Mucosa of rectum (tissue), 2 donors: ENCODE measurements at regions not wholly inside any gene's neighbourhood (a gene's known extent, or its start where the extent isn't known, plus 50 kb on each side); places are given as distances from the start of the nearest gene placed in this dataset.

ENCODE experiments used
- H3K27ac ChIP-seq, 2 donors: one replicate each; pipeline ENCODE4 v1.7.0; 2013; ENCODE audit warnings: inconsistent platforms in 2 of 2, low read depth in 2 of 2, low read length in 2 of 2
- H3K27me3 ChIP-seq, 2 donors: one replicate each; pipeline ENCODE4 v1.7.0; 2013; ENCODE audit warnings: low read length in 2 of 2; ENCODE audit not compliant: control insufficient read depth in 2 of 2, insufficient read depth in 2 of 2
- H3K36me3 ChIP-seq, 2 donors: one replicate each; pipeline ENCODE4 v1.7.0; 2013; ENCODE audit warnings: low read length in 2 of 2; ENCODE audit not compliant: control insufficient read depth in 2 of 2, insufficient read depth in 2 of 2
- H3K4me1 ChIP-seq, 2 donors: one replicate each; pipeline ENCODE4 v1.7.0; 2013; ENCODE audit warnings: low read length in 2 of 2, mild to moderate bottlenecking in 1 of 2; ENCODE audit not compliant: control insufficient read depth in 2 of 2, insufficient read depth in 2 of 2
- H3K4me3 ChIP-seq, 2 donors: one replicate each; pipeline ENCODE4 v1.7.0; 2013; ENCODE audit warnings: low read length in 2 of 2
- H3K9ac ChIP-seq, 2 donors: one replicate each; pipeline ENCODE4 v1.7.0; 2013; ENCODE audit warnings: low read length in 2 of 2, low read depth in 1 of 2, mild to moderate bottlenecking in 1 of 2
- H3K9me3 ChIP-seq, 2 donors: one replicate each; pipeline ENCODE4 v1.7.0; 2013; ENCODE audit warnings: low read length in 2 of 2; ENCODE audit not compliant: control insufficient read depth in 2 of 2
- donor health status: healthy.
- donor health status: Normal muscosa, but diverticular disease.

DNA sequence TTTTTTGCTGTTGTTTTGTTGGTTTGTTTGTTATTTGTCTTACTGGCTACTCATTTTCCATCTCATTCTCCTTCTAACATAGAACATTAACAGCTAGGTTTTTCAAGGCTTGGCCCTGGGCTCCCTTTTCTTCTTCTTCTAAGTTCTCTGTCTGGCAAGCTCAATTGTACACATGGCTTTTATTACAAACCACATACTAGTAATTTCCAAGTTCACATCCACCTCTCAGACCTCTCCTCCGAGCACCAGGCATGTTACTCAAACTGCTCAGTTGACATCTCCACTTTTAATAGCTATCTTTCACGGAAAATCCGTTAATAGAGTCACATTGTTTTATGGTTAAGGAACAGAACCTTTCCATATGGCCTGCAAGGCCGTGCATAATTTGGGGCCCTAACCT is 736.9 kb upstream of the ADAMTS5 start:
- H3K27ac ChIP-seq, result no peak overlapping the region
- H3K27me3 ChIP-seq, result no peaks in the 10 kb centered on the region

DNA sequence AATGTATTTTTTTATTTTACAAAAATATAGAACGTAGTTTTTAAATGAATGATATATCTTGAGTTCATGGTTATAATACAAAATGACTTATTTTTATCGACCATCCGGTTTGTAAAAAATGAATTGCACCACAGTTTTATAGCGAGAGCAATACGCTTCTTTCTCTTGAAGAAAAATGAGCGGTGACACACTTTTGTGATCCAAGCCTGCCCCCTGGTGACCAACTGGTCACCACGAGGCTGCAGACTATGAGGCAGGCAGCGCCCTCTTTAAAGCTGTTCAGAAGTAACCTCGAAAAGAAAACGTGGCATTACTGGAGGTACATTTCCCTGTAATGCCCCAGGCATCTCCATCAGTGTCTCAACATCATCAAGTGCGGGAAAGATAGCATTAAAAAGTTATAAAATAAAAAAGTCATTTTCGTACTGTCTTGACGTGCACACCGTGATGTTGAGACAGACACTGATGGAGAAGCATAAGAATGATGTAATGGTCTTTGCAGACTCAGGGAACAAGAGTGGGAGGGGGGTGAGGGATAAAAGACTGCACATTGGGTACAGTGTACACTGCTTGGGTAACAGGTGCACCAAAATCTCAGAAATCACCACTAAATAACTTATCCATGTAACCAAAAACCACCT is 734.2 kb upstream of the ADAMTS5 start:
- Histone ChIP-seq H3K4me1 (no peaks in the 10 kb centered on the region), H3K4me3 (no peak overlapping the region), H3K9ac (no peak overlapping the region), H3K27ac (no peak overlapping the region), H3K36me3 (no peaks in the 10 kb centered on the region), H3K27me3 (no peaks in the 10 kb centered on the region), H3K9me3 (no peaks in the 10 kb centered on the region)

More for the DNA sequence above, 736.9 kb upstream of the ADAMTS5 start:
- Histone ChIP-seq H3K4me1 (no peaks in the 10 kb centered on the region), H3K36me3 (no peaks in the 10 kb centered on the region), H3K9ac (no peak overlapping the region), H3K9me3 (no peaks in the 10 kb centered on the region), H3K4me3 (no peak overlapping the region)

DNA sequence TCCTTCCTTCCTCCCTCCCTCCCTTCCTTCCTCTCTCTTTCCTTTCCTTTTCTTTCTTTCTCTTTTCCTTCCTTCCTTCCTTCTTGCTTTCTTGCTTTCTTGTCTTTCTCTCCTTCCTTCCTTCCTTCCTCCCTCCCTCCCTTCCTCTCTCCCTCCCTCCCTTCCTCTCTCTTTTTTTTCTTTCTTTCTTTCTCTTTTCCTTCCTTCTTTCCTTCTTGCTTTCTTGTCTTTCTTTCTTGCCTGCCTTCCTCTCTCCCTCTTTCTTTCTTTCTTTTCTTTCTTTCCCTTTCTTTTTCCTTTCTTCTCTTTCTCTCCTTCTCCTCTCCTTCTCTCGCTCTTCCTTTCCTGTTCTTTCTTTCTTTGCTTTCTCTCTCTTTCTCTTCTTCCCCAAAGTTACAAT is 728.4 kb upstream of the ADAMTS5 start:
- Histone ChIP-seq H3K9me3 (no peaks in the 10 kb centered on the region), H3K27ac (no peak overlapping the region), H3K9ac (no peak overlapping the region), H3K4me1 (no peaks in the 10 kb centered on the region), H3K36me3 (no peaks in the 10 kb centered on the region), H3K27me3 (no peaks in the 10 kb centered on the region), H3K4me3 (no peak overlapping the region)

DNA sequence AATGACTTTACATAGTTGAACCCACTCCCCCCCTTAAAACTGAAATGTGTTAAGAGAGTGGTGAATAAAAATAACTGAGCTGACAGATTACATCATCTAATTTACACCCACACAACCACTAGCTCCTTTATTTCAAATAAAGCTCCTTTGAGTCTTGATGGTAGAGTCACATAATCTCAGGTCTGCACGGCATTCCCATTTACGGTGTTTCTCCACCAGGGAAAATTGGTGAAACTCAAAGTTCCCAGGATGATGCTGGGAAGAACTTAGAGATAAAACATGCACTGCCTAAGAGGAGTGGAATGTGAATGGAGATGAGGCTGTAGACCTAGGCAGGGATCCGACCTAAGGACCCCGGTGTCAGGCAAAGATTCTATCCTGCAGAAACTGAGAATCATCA is 727.8 kb upstream of the ADAMTS5 start:
- no peaks in the 10 kb centered on the region for H3K4me1 ChIP-seq
- H3K27ac ChIP-seq, result no peak overlapping the region
- H3K36me3 ChIP-seq, result no peaks in the 10 kb centered on the region
- no peaks in the 10 kb centered on the region for H3K27me3 ChIP-seq
- no peak overlapping the region for H3K4me3 ChIP-seq
- H3K9ac ChIP-seq, result no peak overlapping the region
- H3K9me3 ChIP-seq, result no peaks in the 10 kb centered on the region

DNA sequence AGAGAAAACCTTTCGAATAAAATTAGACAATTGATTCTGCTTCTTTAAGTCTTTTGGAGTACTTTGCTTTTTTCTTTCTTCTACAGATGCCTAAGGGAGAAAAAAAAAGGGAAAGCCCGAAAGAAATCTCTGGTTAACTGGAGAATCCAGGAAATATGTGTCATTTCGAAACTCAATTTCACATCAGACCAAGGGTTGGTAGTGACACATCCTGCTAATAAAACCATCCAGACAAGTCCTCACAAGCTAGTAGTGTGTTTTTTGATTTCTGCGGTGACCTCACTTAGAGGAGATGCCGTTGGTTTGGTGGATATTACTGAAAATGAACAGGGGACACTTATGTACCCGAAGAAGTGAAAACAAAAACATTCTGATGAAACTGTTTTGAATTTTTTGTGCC is 726.5 kb upstream of the ADAMTS5 start:
- Histone ChIP-seq H3K27me3 (no peaks in the 10 kb centered on the region), H3K4me1 (no peaks in the 10 kb centered on the region)

DNA sequence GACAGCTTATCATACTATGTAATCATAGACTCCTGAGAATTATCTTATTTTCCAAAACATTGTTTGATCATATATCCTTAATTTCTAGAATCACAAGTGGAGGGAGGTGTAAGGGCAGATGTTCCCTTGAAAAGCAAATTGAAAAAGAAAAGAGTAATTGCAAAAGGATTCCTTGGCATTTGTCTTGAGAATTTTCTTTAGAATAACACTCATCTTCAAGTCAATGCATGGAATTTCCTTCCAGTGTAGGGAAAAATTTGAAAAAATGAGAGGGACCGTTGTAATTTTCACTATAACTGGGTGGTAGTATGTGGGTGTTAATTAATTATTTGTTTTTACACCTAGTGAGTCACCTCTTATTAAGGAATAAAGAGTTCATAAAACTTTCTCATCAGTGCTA is 724.6 kb upstream of the ADAMTS5 start:
- Histone ChIP-seq H3K36me3 (no peaks in the 10 kb centered on the region), H3K4me1 (no peaks in the 10 kb centered on the region), H3K27me3 (no peaks in the 10 kb centered on the region), H3K4me3 (no peak overlapping the region), H3K9me3 (no peaks in the 10 kb centered on the region), H3K9ac (no peak overlapping the region), H3K27ac (no peak overlapping the region)

More for the DNA sequence above, 726.5 kb upstream of the ADAMTS5 start:
- Histone ChIP-seq H3K9ac (no peak overlapping the region), H3K4me3 (no peak overlapping the region), H3K36me3 (no peaks in the 10 kb centered on the region), H3K27ac (no peak overlapping the region), H3K9me3 (no peaks in the 10 kb centered on the region)

DNA sequence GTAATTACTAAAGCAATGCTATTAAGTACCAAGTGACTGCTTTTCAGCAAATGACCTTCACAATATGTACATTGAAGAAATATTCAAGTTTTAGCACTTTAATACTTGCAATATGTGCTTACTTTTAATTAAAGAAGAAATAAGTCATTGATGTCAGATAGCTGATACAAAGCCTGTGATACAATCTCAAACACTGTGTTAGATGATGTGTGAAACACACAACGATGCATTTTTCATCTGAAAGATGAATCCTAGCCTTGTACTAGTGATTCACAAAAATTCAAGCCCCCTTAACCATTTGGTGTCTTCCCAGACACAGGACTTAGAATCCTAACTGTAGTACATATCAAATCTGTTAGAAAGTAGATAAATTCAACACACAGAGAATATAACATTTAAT is 724.1 kb upstream of the ADAMTS5 start:
- H3K36me3 ChIP-seq, result no peaks in the 10 kb centered on the region
- H3K27me3 ChIP-seq, result no peaks in the 10 kb centered on the region
- no peaks in the 10 kb centered on the region for H3K9me3 ChIP-seq
- no peak overlapping the region for H3K27ac ChIP-seq
- no peak overlapping the region for H3K4me3 ChIP-seq
- no peaks in the 10 kb centered on the region for H3K4me1 ChIP-seq
- H3K9ac ChIP-seq, result no peak overlapping the region

DNA sequence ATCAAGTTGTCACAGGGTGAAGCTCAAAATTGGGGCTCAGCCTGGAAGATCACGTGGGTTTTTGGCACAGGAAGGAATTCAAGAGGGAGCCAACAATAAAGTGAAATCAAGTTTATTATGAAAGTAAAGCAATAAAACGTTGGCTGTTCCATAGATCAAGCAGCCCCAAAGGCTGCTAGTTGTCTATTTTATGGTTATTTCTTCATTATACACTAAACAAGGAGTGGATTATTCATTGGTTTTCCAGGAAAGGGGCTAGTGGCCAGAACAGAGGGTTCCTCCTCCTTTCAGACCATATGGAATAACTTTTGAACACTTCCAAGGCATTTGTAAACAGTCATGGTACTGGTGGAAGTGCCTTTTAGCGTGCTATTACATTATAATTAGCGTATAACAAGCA is 723.5 kb upstream of the ADAMTS5 start:
- Histone ChIP-seq H3K27me3 (no peaks in the 10 kb centered on the region), H3K9ac (no peak overlapping the region), H3K9me3 (no peaks in the 10 kb centered on the region), H3K4me3 (no peak overlapping the region), H3K4me1 (no peaks in the 10 kb centered on the region), H3K27ac (no peak overlapping the region), H3K36me3 (no peaks in the 10 kb centered on the region)

DNA sequence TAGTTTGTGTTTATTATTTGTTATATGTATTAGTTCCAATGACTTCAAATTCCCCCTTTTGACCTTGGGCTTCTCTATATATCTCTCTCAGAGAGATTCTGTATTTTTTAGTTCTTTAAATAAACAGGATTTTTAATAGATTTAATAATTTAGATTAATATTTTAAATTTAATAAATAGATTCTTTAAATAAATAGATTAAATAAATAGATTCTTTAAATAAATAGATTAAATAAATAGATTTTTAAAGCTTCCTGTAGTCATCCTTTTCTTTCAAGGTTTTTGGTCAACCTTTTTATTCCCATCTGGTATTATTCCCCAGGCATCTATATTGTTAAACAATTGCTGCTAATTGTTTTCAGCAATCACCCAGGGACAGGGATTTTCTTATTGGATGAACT is 721.9 kb upstream of the ADAMTS5 start:
- H3K4me1 ChIP-seq, result no peaks in the 10 kb centered on the region
- H3K27ac ChIP-seq, result no peak overlapping the region
- no peaks in the 10 kb centered on the region for H3K27me3 ChIP-seq
- H3K9me3 ChIP-seq, result no peaks in the 10 kb centered on the region
- H3K36me3 ChIP-seq, result no peaks in the 10 kb centered on the region
- no peak overlapping the region for H3K4me3 ChIP-seq
- no peak overlapping the region for H3K9ac ChIP-seq

DNA sequence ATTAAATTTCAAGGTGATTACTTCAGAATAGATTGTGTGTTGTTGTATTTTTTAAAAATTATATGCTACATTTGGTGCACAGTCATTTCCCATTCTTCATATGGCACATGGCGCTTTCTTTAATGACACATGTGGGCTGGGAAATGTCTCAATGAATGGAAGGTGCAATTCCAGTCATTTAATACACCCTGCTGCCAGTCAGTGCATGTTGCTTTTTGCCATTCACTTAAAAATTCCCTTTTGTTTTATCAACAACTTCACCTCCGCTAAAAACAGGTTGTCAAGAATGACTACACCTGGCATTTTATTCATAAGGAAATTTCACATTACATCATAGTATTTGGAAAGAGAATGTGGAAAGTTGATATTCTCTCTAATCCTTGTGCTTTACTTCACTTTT is 716.4 kb upstream of the ADAMTS5 start:
- H3K27ac ChIP-seq, result no peak overlapping the region

DNA sequence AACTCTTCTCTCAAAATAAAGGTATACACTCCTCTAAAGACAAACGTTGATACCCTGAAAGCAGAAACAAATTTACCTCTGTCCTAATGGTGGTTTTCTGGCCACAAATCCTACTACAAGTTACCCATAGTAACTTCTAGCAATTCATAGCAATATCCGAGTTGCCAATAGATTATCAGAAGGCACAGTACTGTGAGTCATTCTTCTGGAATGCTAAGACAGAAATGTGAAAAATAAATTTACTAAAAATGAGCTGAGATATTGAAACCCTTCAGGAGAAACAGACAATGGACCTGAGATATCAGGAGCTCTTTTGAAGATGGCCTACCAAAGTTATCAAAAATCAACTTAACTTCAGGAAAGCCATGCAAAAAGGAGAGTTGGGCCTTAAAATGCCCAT is 715.0 kb upstream of the ADAMTS5 start:
- Histone ChIP-seq H3K4me1 (no peaks in the 10 kb centered on the region), H3K9ac (no peak overlapping the region), H3K27ac (no peak overlapping the region), H3K27me3 (no peaks in the 10 kb centered on the region), H3K36me3 (no peaks in the 10 kb centered on the region), H3K9me3 (no peaks in the 10 kb centered on the region), H3K4me3 (no peak overlapping the region)

More for the DNA sequence above, 716.4 kb upstream of the ADAMTS5 start:
- H3K4me1 ChIP-seq, result no peaks in the 10 kb centered on the region
- no peak overlapping the region for H3K9ac ChIP-seq
- H3K4me3 ChIP-seq, result no peak overlapping the region
- H3K27me3 ChIP-seq, result no peaks in the 10 kb centered on the region
- no peaks in the 10 kb centered on the region for H3K36me3 ChIP-seq
- H3K9me3 ChIP-seq, result no peaks in the 10 kb centered on the region
